BLaER1 (cell line): ENCODE measurements at regions not wholly inside any gene's neighbourhood (a gene's known extent, or its start where the extent isn't known, plus 50 kb on each side); places are given as distances from the start of the nearest gene placed in this dataset.

Experiments
- H3K27ac ChIP-seq: shearing (Covaris generic); formaldehyde crosslinking; 2 replicates; pipeline ENCODE4 v1.8.1; 2022
- H3K27me3 ChIP-seq: shearing (Covaris generic); formaldehyde crosslinking; 2 replicates; pipeline ENCODE4 v1.8.1; 2022
- H3K36me3 ChIP-seq: shearing (Covaris generic); formaldehyde crosslinking; 2 replicates; pipeline ENCODE4 v1.8.1; 2022
- H3K4me1 ChIP-seq: shearing (Covaris generic); formaldehyde crosslinking; 2 replicates; pipeline ENCODE4 v1.8.1; 2022
- H3K4me2 ChIP-seq: shearing (Covaris generic); formaldehyde crosslinking; 2 replicates; pipeline ENCODE4 v1.8.1; 2022
- H3K4me3 ChIP-seq: shearing (Covaris generic); formaldehyde crosslinking; 2 replicates; pipeline ENCODE4 v1.8.1; 2022
- H3K9ac ChIP-seq: shearing (Covaris generic); formaldehyde crosslinking; 2 replicates; pipeline ENCODE4 v1.8.1; 2022
- H3K9me3 ChIP-seq: shearing (Covaris generic); formaldehyde crosslinking; 2 replicates; pipeline ENCODE4 v1.8.1; 2022
- H4K20me1 ChIP-seq: shearing (Covaris generic); formaldehyde crosslinking; 2 replicates; pipeline ENCODE4 v1.8.1; 2022
- Cebpa-rat ChIP-seq: shearing (Covaris generic); IDR thresholded peaks from 2 replicates; pipeline ENCODE4 v1.8.1; 2022

- H3K4me1 ChIP-seq, result peaks cover 69% of the 10 kb centered on the region
- TF ChIP-seq Cebpa-rat, result no peak
- no peak overlapping the region for H3K4me3 ChIP-seq
- H3K9ac ChIP-seq, result no peak overlapping the region
- H3K27me3 ChIP-seq, result no peaks in the 10 kb centered on the region
- no peaks in the 10 kb centered on the region for H4K20me1 ChIP-seq
- peaks cover 18% of the 10 kb centered on the region; the same call in 1 of the 2 replicates for H3K9me3 ChIP-seq
- peak overlapping the region; percentile 78; the same call in 1 of the 2 replicates for H3K27ac ChIP-seq
- H3K36me3 ChIP-seq, result 0 out of 2 replicates have a peak, but pooled peaks cover 5% of the 10 kb centered on the region
- peak overlapping the region; percentile 70 for H3K4me2 ChIP-seq
These were observed 424.9 kb upstream of the AUTS2 start for GRCh38 chr7:69173341-69173740.

GRCh38 chr7:69173846-69174245 is 424.4 kb upstream of the AUTS2 start:
- Histone ChIP-seq H3K9ac (no peak overlapping the region), H3K4me2 (peak overlapping the region; percentile 70), H3K4me1 (peaks cover 75% of the 10 kb centered on the region), H3K36me3 (0 out of 2 replicates have a peak, but pooled peaks cover 5% of the 10 kb centered on the region), H4K20me1 (no peaks in the 10 kb centered on the region), H3K9me3 (peaks cover 23% of the 10 kb centered on the region; the same call in 1 of the 2 replicates), H3K27me3 (no peaks in the 10 kb centered on the region), H3K27ac (peak overlapping the region; percentile 78), H3K4me3 (no peak overlapping the region; the same call in 1 of the 2 replicates)
- TF ChIP-seq Cebpa-rat, result no peak

GRCh38 chr7:69176841-69177240 is 421.4 kb upstream of the AUTS2 start:
- H3K4me1 ChIP-seq, result peaks cover 96% of the 10 kb centered on the region
- no peak overlapping the region for H3K4me3 ChIP-seq
- no peak overlapping the region; the same call in 1 of the 2 replicates for H3K9ac ChIP-seq
- no peak for TF ChIP-seq Cebpa-rat
- peak overlapping the region; percentile 70 for H3K4me2 ChIP-seq
- no peaks in the 10 kb centered on the region for H4K20me1 ChIP-seq
- H3K27ac ChIP-seq, result peak overlapping the region; percentile 78
- 0 out of 2 replicates have a peak, but pooled peaks cover 5% of the 10 kb centered on the region for H3K36me3 ChIP-seq
- H3K9me3 ChIP-seq, result peaks cover 47% of the 10 kb centered on the region; the same call in 1 of the 2 replicates
- H3K27me3 ChIP-seq, result no peaks in the 10 kb centered on the region

GRCh38 chr7:69177461-69177861 is 420.8 kb upstream of the AUTS2 start:
- Histone ChIP-seq H3K4me3 (no peak overlapping the region), H3K9me3 (peaks cover 51% of the 10 kb centered on the region; the same call in 1 of the 2 replicates), H3K27ac (peak overlapping the region; percentile 78), H3K4me2 (peak overlapping the region; percentile 70), H3K27me3 (no peaks in the 10 kb centered on the region), H4K20me1 (no peaks in the 10 kb centered on the region), H3K36me3 (0 out of 2 replicates have a peak, but pooled peaks cover 5% of the 10 kb centered on the region), H3K4me1 (peaks cover 100% of the 10 kb centered on the region), H3K9ac (no peak overlapping the region; the same call in 1 of the 2 replicates)
- no peak for TF ChIP-seq Cebpa-rat

- H3K27ac ChIP-seq, result peak overlapping the region; percentile 78
- no peaks in the 10 kb centered on the region for H4K20me1 ChIP-seq
- peaks cover 51% of the 10 kb centered on the region; the same call in 1 of the 2 replicates for H3K9me3 ChIP-seq
- peak overlapping the region; percentile 70 for H3K4me2 ChIP-seq
- TF ChIP-seq Cebpa-rat, result no peak
- H3K36me3 ChIP-seq, result 0 out of 2 replicates have a peak, but pooled peaks cover 5% of the 10 kb centered on the region
- no peaks in the 10 kb centered on the region for H3K27me3 ChIP-seq
- no peak overlapping the region for H3K4me3 ChIP-seq
- H3K4me1 ChIP-seq, result peaks cover 100% of the 10 kb centered on the region
- no peak overlapping the region for H3K9ac ChIP-seq
These were observed 420.3 kb upstream of the AUTS2 start for GRCh38 chr7:69177941-69178494.

- Histone ChIP-seq H3K9me3 (peaks cover 50% of the 10 kb centered on the region; the same call in 1 of the 2 replicates), H3K27me3 (no peaks in the 10 kb centered on the region), H3K36me3 (0 out of 2 replicates have a peak, but pooled peaks cover 5% of the 10 kb centered on the region), H3K4me2 (peak overlapping the region; percentile 68), H4K20me1 (no peaks in the 10 kb centered on the region), H3K27ac (peak overlapping the region; percentile 91), H3K4me1 (peaks cover 100% of the 10 kb centered on the region), H3K4me3 (peak overlapping the region; percentile 9), H3K9ac (no peak overlapping the region)
- no peak for TF ChIP-seq Cebpa-rat
These were observed 417.6 kb upstream of the AUTS2 start for GRCh38 chr7:69180662-69181061.

- no peak for TF ChIP-seq Cebpa-rat
- peak overlapping the region; percentile 66 for H3K4me2 ChIP-seq
- peaks cover 56% of the 10 kb centered on the region for H3K9me3 ChIP-seq
These were observed 415.4 kb upstream of the AUTS2 start for GRCh38 chr7:69182596-69183467.

GRCh38 chr7:69184339-69184738 is 413.9 kb upstream of the AUTS2 start:
- H3K27me3 ChIP-seq, result no peaks in the 10 kb centered on the region
- H3K4me1 ChIP-seq, result peaks cover 70% of the 10 kb centered on the region
- H3K9ac ChIP-seq, result peak overlapping the region; percentile 50; the same call in 1 of the 2 replicates
- H4K20me1 ChIP-seq, result no peaks in the 10 kb centered on the region
- H3K27ac ChIP-seq, result peak overlapping the region; percentile 91
- no peaks in the 10 kb centered on the region for H3K36me3 ChIP-seq
- no peak for TF ChIP-seq Cebpa-rat
- H3K9me3 ChIP-seq, result peaks cover 52% of the 10 kb centered on the region
- H3K4me3 ChIP-seq, result peak overlapping the region; percentile 6; the same call in 1 of the 2 replicates
- H3K4me2 ChIP-seq, result peak overlapping the region; percentile 66

More at GRCh38 chr7:69182596-69183467, 415.4 kb upstream of the AUTS2 start:
- Histone ChIP-seq H4K20me1 (no peaks in the 10 kb centered on the region), H3K27ac (peak overlapping the region; percentile 91), H3K27me3 (no peaks in the 10 kb centered on the region), H3K9ac (peak overlapping the region; percentile 19; the same call in 1 of the 2 replicates), H3K36me3 (no peaks in the 10 kb centered on the region), H3K4me1 (peaks cover 85% of the 10 kb centered on the region), H3K4me3 (peak overlapping the region; percentile 45)

GRCh38 chr7:69185170-69185569 is 413.1 kb upstream of the AUTS2 start:
- H3K9ac ChIP-seq, result peak overlapping the region; percentile 50; the same call in 1 of the 2 replicates
- H3K4me2 ChIP-seq, result peak overlapping the region; percentile 66

More at GRCh38 chr7:69185170-69185569, 413.1 kb upstream of the AUTS2 start:
- TF ChIP-seq Cebpa-rat, result no peak
- no peaks in the 10 kb centered on the region for H3K36me3 ChIP-seq
- H3K9me3 ChIP-seq, result peaks cover 48% of the 10 kb centered on the region
- no peak overlapping the region for H3K4me3 ChIP-seq
- no peaks in the 10 kb centered on the region for H3K27me3 ChIP-seq
- H3K27ac ChIP-seq, result peak overlapping the region; percentile 91
- H3K4me1 ChIP-seq, result peaks cover 62% of the 10 kb centered on the region
- H4K20me1 ChIP-seq, result no peaks in the 10 kb centered on the region
